ENCODE measurements at regions not wholly inside any gene's neighbourhood (a gene's known extent, or its start where the extent isn't known, plus 50 kb on each side); places are given as distances from the start of the nearest gene placed in this dataset.

DNA sequence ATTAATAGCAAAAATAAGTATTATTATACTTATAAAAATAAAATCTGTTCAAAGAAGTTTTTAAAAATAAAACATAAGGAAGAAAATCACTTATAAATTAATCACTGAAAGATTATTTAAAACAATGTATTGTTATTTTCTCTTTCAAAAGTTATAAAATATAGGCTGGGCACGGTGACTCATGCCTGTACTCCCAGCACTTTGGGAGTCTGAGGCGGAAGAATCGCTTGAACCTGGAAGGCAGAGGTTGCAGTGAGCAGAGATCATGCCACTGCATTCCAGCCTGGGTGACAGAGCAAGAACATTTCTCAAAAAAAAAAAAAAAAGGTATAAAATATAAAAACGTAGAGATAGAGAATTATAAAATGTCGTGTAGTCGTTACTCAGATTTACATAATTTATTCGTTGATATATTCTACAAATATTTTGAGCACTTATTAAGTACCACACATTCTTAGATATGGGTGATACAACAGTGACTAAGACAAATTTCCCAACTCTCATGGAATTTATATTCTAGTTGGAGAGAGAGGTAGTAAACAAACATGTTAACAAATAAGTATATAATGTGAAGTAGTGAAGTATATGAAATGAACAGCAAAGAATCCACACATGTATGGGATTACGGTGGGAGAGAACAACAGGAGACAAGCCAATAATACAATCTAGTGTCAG, 1030.0 kb downstream of the SORCS1 start:
- 0 out of 2 replicates have a peak, but pooled peaks cover 3% of the 10 kb centered on the region for H3K9me3 ChIP-seq (ENCODE audit: control insufficient read depth, insufficient read depth, low read depth, low read length)
- intact Hi-C loops (cut with micrococcal nuclease; ENCODE audit: unreplicated experiment) = no loop called here
- ChIA-PET POLR2A (no interaction called here), CTCF (no interaction called here)
- H3K36me3 ChIP-seq (ENCODE audit: control insufficient read depth, insufficient read depth, low read length) = no peaks in the 10 kb centered on the region
- no peak overlapping the region for H3K4me3 ChIP-seq (ENCODE audit: low read depth in 2 of 2, low read length in 2 of 2)
- no TSS peak for BruUV-seq (replicated peaks)
- ATAC-seq (no peak), DNase-seq (ENCODE audit: low read depth, low spot score) (no peak)
- H3K4me1 ChIP-seq (ENCODE audit: control insufficient read depth, insufficient read depth, low read length) = no peaks in the 10 kb centered on the region
- H3K27me3 ChIP-seq (ENCODE audit: control insufficient read depth, insufficient read depth, low read length) = no peaks in the 10 kb centered on the region
- in situ Hi-C loops (cut with HindIII; ENCODE audit: low pct_unique_long_range_greater_than_20kb, low sequenced_read_pairs) = no loop called here
- no peak for TF ChIP-seq REST (IDR thresholded peaks at IDR 0.05; ENCODE audit: insufficient read depth in 1 of 2, low read depth in 2 of 2, low read length in 1 of 2)
- TF ChIP-seq SIN3A (IDR thresholded peaks at IDR 0.05; ENCODE audit: borderline replicate concordance, insufficient read depth, low read depth, low read length) = no peak
- no peak for TF ChIP-seq POLR2AphosphoS5 (IDR thresholded peaks at IDR 0.05; ENCODE audit: low read depth, low read length)
- TF ChIP-seq TCF7L2 (IDR thresholded peaks at IDR 0.05; ENCODE audit: low read depth, low read length) = no peak
- TF ChIP-seq CTCF (IDR thresholded peaks at IDR 0.05) = no peak
- no peak overlapping the region for H3K27ac ChIP-seq (ENCODE audit: low read length)

- Histone ChIP-seq H3K4me3 (ENCODE audit: low read depth in 2 of 2, low read length in 2 of 2) (no peak overlapping the region), H3K4me1 (ENCODE audit: control insufficient read depth, insufficient read depth, low read length) (no peaks in the 10 kb centered on the region), H3K36me3 (ENCODE audit: control insufficient read depth, insufficient read depth, low read length) (no peaks in the 10 kb centered on the region), H3K9me3 (ENCODE audit: control insufficient read depth, insufficient read depth, low read depth, low read length) (0 out of 2 replicates have a peak, but pooled peaks cover 3% of the 10 kb centered on the region), H3K27me3 (ENCODE audit: control insufficient read depth, insufficient read depth, low read length) (no peaks in the 10 kb centered on the region), H3K27ac (ENCODE audit: low read length) (no peak overlapping the region)
- DNase-seq (ENCODE audit: low read depth, low spot score) (no peak), ATAC-seq (no peak)
- TF ChIP-seq POLR2AphosphoS5 (IDR thresholded peaks at IDR 0.05; ENCODE audit: low read depth, low read length) = no peak
- TF ChIP-seq CTCF (IDR thresholded peaks at IDR 0.05) = no peak
- no peak for TF ChIP-seq REST (IDR thresholded peaks at IDR 0.05; ENCODE audit: insufficient read depth in 1 of 2, low read depth in 2 of 2, low read length in 1 of 2)
- no peak for TF ChIP-seq TCF7L2 (IDR thresholded peaks at IDR 0.05; ENCODE audit: low read depth, low read length)
- TF ChIP-seq SIN3A (IDR thresholded peaks at IDR 0.05; ENCODE audit: borderline replicate concordance, insufficient read depth, low read depth, low read length) = no peak
- BruUV-seq (replicated peaks) = no TSS peak
- ChIA-PET POLR2A (no interaction called here), CTCF (no interaction called here)
- intact Hi-C loops (cut with micrococcal nuclease; ENCODE audit: unreplicated experiment) = no loop called here
- in situ Hi-C loops (cut with HindIII; ENCODE audit: low pct_unique_long_range_greater_than_20kb, low sequenced_read_pairs) = no loop called here
These were observed 1031.1 kb downstream of the SORCS1 start for GRCh38 chr10:106133451-106133850.

Data from Panc1 (cell line).